ENCODE measurements at regions not wholly inside any gene's neighbourhood (a gene's known extent, or its start where the extent isn't known, plus 50 kb on each side); places are given as distances from the start of the nearest gene placed in this dataset.

DNA sequence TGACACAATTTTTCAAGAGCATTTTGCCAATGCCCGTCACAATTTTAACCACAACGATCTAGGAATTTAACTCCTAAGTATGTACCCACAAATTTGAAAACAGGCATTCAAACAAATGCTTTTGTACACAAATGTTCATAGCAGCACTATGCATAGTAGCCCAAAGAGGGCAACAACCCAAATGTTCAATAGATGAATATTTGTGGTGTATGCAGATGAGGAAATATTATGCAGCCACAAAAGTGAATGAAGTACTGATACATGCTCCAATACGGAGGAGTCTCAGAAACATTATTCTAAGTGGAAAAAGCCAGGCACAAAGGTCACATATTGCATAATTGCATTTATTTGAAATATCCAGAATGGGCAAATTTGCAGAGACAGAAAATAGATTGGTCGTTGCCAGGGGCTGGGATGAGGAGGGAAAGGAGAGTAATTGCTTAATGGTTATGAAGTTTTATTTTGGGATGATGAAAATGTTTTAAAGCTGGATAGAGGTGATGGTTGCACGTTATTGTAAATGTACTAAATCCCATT is 117.2 kb downstream of the PXDC1 start:
- Mint-ChIP-seq H3K4me1 (ENCODE audit: unreplicated experiment) (peaks cover 1% of the 10 kb centered on the region), H3K9me3 (ENCODE audit: unreplicated experiment) (peaks cover 12% of the 10 kb centered on the region), H3K4me3 (ENCODE audit: unreplicated experiment) (no peak overlapping the region), H3K36me3 (ENCODE audit: unreplicated experiment) (no peaks in the 10 kb centered on the region), H3K27ac (ENCODE audit: unreplicated experiment) (no peak overlapping the region), H3K27me3 (ENCODE audit: unreplicated experiment) (no peaks in the 10 kb centered on the region)
- no peak for DNase-seq (ENCODE audit: extremely low spot score, unreplicated experiment)
- no peak for TF ChIP-seq CTCF (IDR thresholded peaks at IDR 0.05)

DNA sequence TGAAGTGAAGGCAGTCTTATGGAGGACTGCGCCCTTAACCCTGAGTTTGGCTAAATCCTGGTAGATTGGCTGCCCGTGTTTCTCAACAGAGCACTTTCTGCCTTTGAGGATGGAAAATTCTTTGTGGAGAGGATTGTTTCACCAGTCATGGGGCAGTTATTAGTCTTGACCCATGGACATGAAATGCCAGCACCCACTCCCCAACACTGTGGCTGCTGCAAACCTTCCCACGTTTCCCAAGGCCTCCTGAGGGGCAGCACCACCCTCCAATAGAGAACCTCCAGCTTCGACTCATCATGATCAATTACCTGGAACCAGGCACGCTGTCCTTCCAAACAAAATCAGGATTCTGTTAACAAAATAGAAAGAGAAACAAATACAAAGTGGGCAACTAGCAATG is 117.8 kb downstream of the PXDC1 start:
- no peak overlapping the region for H3K27ac Mint-ChIP-seq (ENCODE audit: unreplicated experiment)
- no peak for DNase-seq (ENCODE audit: extremely low spot score, unreplicated experiment)
- peaks cover 1% of the 10 kb centered on the region for H3K4me1 Mint-ChIP-seq (ENCODE audit: unreplicated experiment)
- peaks cover 5% of the 10 kb centered on the region for H3K9me3 Mint-ChIP-seq (ENCODE audit: unreplicated experiment)
- no peak overlapping the region for H3K4me3 Mint-ChIP-seq (ENCODE audit: unreplicated experiment)
- TF ChIP-seq CTCF (IDR thresholded peaks at IDR 0.05) = no peak
- no peaks in the 10 kb centered on the region for H3K27me3 Mint-ChIP-seq (ENCODE audit: unreplicated experiment)
- no peaks in the 10 kb centered on the region for H3K36me3 Mint-ChIP-seq (ENCODE audit: unreplicated experiment)

- no peak for TF ChIP-seq CTCF (IDR thresholded peaks at IDR 0.05)
- no peak overlapping the region for H3K27ac Mint-ChIP-seq (ENCODE audit: unreplicated experiment)
- no peak overlapping the region for H3K4me3 Mint-ChIP-seq (ENCODE audit: unreplicated experiment)
- H3K4me1 Mint-ChIP-seq (ENCODE audit: unreplicated experiment) = peaks cover 7% of the 10 kb centered on the region
- DNase-seq (ENCODE audit: extremely low spot score, unreplicated experiment) = no peak
- no peaks in the 10 kb centered on the region for H3K9me3 Mint-ChIP-seq (ENCODE audit: unreplicated experiment)
- H3K36me3 Mint-ChIP-seq (ENCODE audit: unreplicated experiment) = no peaks in the 10 kb centered on the region
- H3K27me3 Mint-ChIP-seq (ENCODE audit: unreplicated experiment) = no peaks in the 10 kb centered on the region
These were observed 119.6 kb downstream of the PXDC1 start for GRCh38 chr6:3631877-3632276.

GRCh38 chr6:3631186-3631585 is 120.3 kb downstream of the PXDC1 start:
- H3K36me3 Mint-ChIP-seq (ENCODE audit: unreplicated experiment) = no peaks in the 10 kb centered on the region
- TF ChIP-seq CTCF (IDR thresholded peaks at IDR 0.05) = no peak
- no peaks in the 10 kb centered on the region for H3K27me3 Mint-ChIP-seq (ENCODE audit: unreplicated experiment)
- H3K4me3 Mint-ChIP-seq (ENCODE audit: unreplicated experiment) = no peak overlapping the region
- no peak overlapping the region for H3K27ac Mint-ChIP-seq (ENCODE audit: unreplicated experiment)
- no peaks in the 10 kb centered on the region for H3K9me3 Mint-ChIP-seq (ENCODE audit: unreplicated experiment)
- H3K4me1 Mint-ChIP-seq (ENCODE audit: unreplicated experiment) = peaks cover 7% of the 10 kb centered on the region
- DNase-seq (ENCODE audit: extremely low spot score, unreplicated experiment) = no peak

DNA sequence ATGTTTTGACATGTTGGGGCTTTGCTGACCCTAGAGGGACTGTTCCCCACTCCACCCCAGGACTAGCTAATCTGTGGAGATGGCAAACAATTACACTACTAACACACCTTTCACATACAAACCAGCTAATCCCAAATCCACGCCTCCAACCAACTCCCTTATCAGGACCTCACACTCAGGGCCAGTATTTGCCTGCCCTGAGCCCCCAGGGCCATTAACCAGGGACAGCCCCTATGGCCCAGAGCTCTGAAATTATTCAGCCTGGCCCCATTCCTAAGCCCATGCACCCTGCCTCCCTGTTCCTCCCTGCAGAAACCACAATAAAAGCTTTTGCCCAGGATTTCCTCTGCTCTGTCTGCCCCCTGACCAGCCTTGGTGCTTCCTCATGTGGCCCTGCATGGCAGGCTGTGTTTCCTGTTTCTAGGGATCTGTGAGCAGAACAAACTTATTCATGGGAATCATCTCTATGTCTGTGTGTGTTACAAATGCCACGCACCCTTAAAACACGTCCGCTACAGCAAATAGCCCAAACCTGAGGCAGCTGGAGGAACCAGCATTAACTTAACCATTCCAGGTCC is 121.2 kb downstream of the PXDC1 start:
- no peak for DNase-seq (ENCODE audit: extremely low spot score, unreplicated experiment)
- no peak for TF ChIP-seq CTCF (IDR thresholded peaks at IDR 0.05)
- Mint-ChIP-seq H3K36me3 (ENCODE audit: unreplicated experiment) (no peaks in the 10 kb centered on the region), H3K27me3 (ENCODE audit: unreplicated experiment) (no peaks in the 10 kb centered on the region), H3K4me1 (ENCODE audit: unreplicated experiment) (peaks cover 7% of the 10 kb centered on the region), H3K27ac (ENCODE audit: unreplicated experiment) (no peak overlapping the region), H3K4me3 (ENCODE audit: unreplicated experiment) (no peak overlapping the region), H3K9me3 (ENCODE audit: unreplicated experiment) (no peaks in the 10 kb centered on the region)
